WTC11 (cell line): ENCODE measurements at regions not wholly inside any gene's neighbourhood (a gene's known extent, or its start where the extent isn't known, plus 50 kb on each side); places are given as distances from the start of the nearest gene placed in this dataset.
"Not testable (repeated sequence)": the region's sequence is repeated elsewhere in the genome, so short reads cannot be mapped to it uniquely, and the experiment has no call there.

Experiments used
- ATAC-seq: fragments of 200-7000 bp; cut with Tn5 transposase; 2 replicates; pipeline ENCODE4 v1.10.0; 2021; ENCODE audit warnings: mild to moderate bottlenecking, moderate library complexity
- CTCF ChIA-PET: fragments of 300-600 bp; sonication (Branson Sonifier 250); formaldehyde crosslinking; loops from one replicate; lab custom pipeline; 2021; ENCODE audit warnings: antibody characterized with exemption; lab: Charles Lee
- POLR2A ChIA-PET: fragments of 350-600 bp; sonication (Branson Sonifier 250); formaldehyde crosslinking; loops from one replicate; lab custom pipeline; 2021; ENCODE audit warnings: antibody characterized with exemption; lab: Charles Lee
- DNase-seq: peaks from one replicate; pipeline ENCODE4 v3.0.0; 2021; ENCODE audit warnings: low spot score
- H3K27ac Mint-ChIP-seq: 2 replicates; pipeline ENCODE4 v1.8.0; 2021; ENCODE audit warnings: mixed read lengths
- H3K27me3 Mint-ChIP-seq: 2 replicates; pipeline ENCODE4 v1.8.0; 2021; ENCODE audit warnings: low read depth, mild to moderate bottlenecking, moderate library complexity, mixed read lengths
- H3K36me3 Mint-ChIP-seq: 2 replicates; pipeline ENCODE4 v1.8.0; 2021; ENCODE audit warnings: mixed read lengths
- H3K4me1 Mint-ChIP-seq: 2 replicates; pipeline ENCODE4 v1.8.0; 2022; ENCODE audit warnings: mixed read lengths
- H3K4me3 Mint-ChIP-seq: 2 replicates; pipeline ENCODE4 v1.8.0; 2021; ENCODE audit warnings: mild to moderate bottlenecking, moderate library complexity, mixed read lengths
- H3K9me3 Mint-ChIP-seq: 2 replicates; pipeline ENCODE4 v1.8.0; 2021; ENCODE audit warnings: mixed read lengths
- ATF1 ChIP-seq: sonication (generic); formaldehyde crosslinking; IDR thresholded peaks from 2 replicates; pipeline ENCODE4 v1.8.1; 2023; ENCODE audit warnings: mild to moderate bottlenecking, moderate library complexity, missing genetic modification reagents
- FOXK1 ChIP-seq: sonication (generic); formaldehyde crosslinking; IDR thresholded peaks from 2 replicates; pipeline ENCODE4 v1.8.0; 2022; ENCODE audit warnings: mild to moderate bottlenecking, moderate library complexity, missing genetic modification reagents
- HMGXB4 ChIP-seq: sonication (generic); formaldehyde crosslinking; IDR thresholded peaks from 2 replicates; pipeline ENCODE4 v1.8.1; 2023; ENCODE audit warnings: mild to moderate bottlenecking, moderate library complexity, missing genetic modification reagents
- IRF1 ChIP-seq: sonication (generic); formaldehyde crosslinking; IDR thresholded peaks from 2 replicates; pipeline ENCODE4 v1.8.0; 2023; ENCODE audit warnings: missing genetic modification reagents
- JUN ChIP-seq: sonication (generic); formaldehyde crosslinking; IDR thresholded peaks from 2 replicates; pipeline ENCODE4 v1.8.0; 2023; ENCODE audit warnings: mild to moderate bottlenecking, missing genetic modification reagents
- RORB ChIP-seq: fragments of 250-450 bp; sonication (Bioruptor Pico); IDR thresholded peaks from 2 replicates; pipeline ENCODE4 v1.9.0; 2021; ENCODE audit warnings: mild to moderate bottlenecking
- SOX15 ChIP-seq: fragments of 250-450 bp; sonication (Bioruptor Pico); IDR thresholded peaks from 2 replicates; pipeline ENCODE4 v1.9.0; 2021; ENCODE audit warnings: mild to moderate bottlenecking
- STAT6 ChIP-seq: sonication (generic); formaldehyde crosslinking; conservative IDR thresholded peaks from 2 replicates; pipeline ENCODE4 v1.8.1; 2023; ENCODE audit warnings: mild to moderate bottlenecking, low read depth, missing genetic modification reagents, moderate library complexity
- TEAD1 ChIP-seq: sonication (generic); formaldehyde crosslinking; IDR thresholded peaks from 2 replicates; pipeline ENCODE4 v1.8.0; 2022; ENCODE audit warnings: mild to moderate bottlenecking, missing genetic modification reagents
- ZBTB21 ChIP-seq: sonication (generic); formaldehyde crosslinking; IDR thresholded peaks from 2 replicates; pipeline ENCODE4 v1.8.1; 2023; ENCODE audit warnings: mild to moderate bottlenecking, missing genetic modification reagents, borderline replicate concordance
- ZNF138 ChIP-seq: sonication (generic); formaldehyde crosslinking; conservative IDR thresholded peaks from 2 replicates; pipeline ENCODE4 v1.8.1; 2022; ENCODE audit warnings: mild to moderate bottlenecking, moderate library complexity, missing genetic modification reagents
- ZNF281 ChIP-seq: sonication (generic); formaldehyde crosslinking; IDR thresholded peaks from 2 replicates; pipeline ENCODE4 v1.8.0; 2023; ENCODE audit warnings: mild to moderate bottlenecking, missing genetic modification reagents
- ZNF317 ChIP-seq: sonication (generic); formaldehyde crosslinking; IDR thresholded peaks from 2 replicates; pipeline ENCODE4 v1.8.1; 2023; ENCODE audit warnings: low read depth, mild to moderate bottlenecking, moderate library complexity, missing genetic modification reagents, borderline replicate concordance
- ZNF532 ChIP-seq: fragments of 250-450 bp; sonication (Bioruptor Pico); IDR thresholded peaks from 2 replicates; pipeline ENCODE4 v1.9.0; 2021; ENCODE audit warnings: mild to moderate bottlenecking, borderline replicate concordance
- ZNF671 ChIP-seq: fragments of 250-450 bp; sonication (Bioruptor Pico); IDR thresholded peaks from 2 replicates; pipeline ENCODE4 v1.8.0; 2021; ENCODE audit warnings: mild to moderate bottlenecking

GRCh38 chr7:155935005-155935557 lies 122.8 kb upstream of the SHH start (continued):
- TF ChIP-seq ZNF281 (CRISPR knock-in tag) (no peak), SOX15 (no peak), ATF1 (no peak), JUN (CRISPR knock-in tag) (no peak), ZNF317 (no peak), IRF1 (CRISPR knock-in tag) (no peak)

GRCh38 chr7:155932324-155932723 lies 120.1 kb upstream of the SHH start:
- peaks cover 54% of the 10 kb centered on the region for H3K36me3 Mint-ChIP-seq
- DNase-seq, CTCF ChIA-PET, H3K4me1 Mint-ChIP-seq, H3K27ac Mint-ChIP-seq, POLR2A ChIA-PET, H3K4me3 Mint-ChIP-seq, ATAC-seq: not testable (repeated sequence)
- peaks cover 13% of the 10 kb centered on the region for H3K27me3 Mint-ChIP-seq
- H3K9me3 Mint-ChIP-seq, result peaks cover 65% of the 10 kb centered on the region

GRCh38 chr7:155931396-155932085 lies 119.3 kb upstream of the SHH start:
- Mint-ChIP-seq H3K27me3 (peaks cover 10% of the 10 kb centered on the region), H3K4me3 (no peak overlapping the region), H3K4me1 (no peaks in the 10 kb centered on the region), H3K36me3 (peaks cover 52% of the 10 kb centered on the region), H3K9me3 (peaks cover 65% of the 10 kb centered on the region), H3K27ac (no peak overlapping the region)
- POLR2A ChIA-PET, result no interaction called here
- no peak for DNase-seq
- CTCF ChIA-PET, result no interaction called here
- ATAC-seq, result no peak
- TF ChIP-seq ZNF671 (no peak), RORB (CRISPR knock-in tag) (no peak), FOXK1 (CRISPR knock-in tag) (no peak), ZNF138 (CRISPR knock-in tag) (no peak), ZBTB21 (CRISPR knock-in tag) (no peak), STAT6 (CRISPR knock-in tag) (no peak), TEAD1 (CRISPR knock-in tag) (no peak), ZNF532 (CRISPR knock-in tag) (no peak), SOX15 (no peak), HMGXB4 (CRISPR knock-in tag) (no peak)
